B cell (primary cell): ENCODE measurements at regions not wholly inside any gene's neighbourhood (a gene's known extent, or its start where the extent isn't known, plus 50 kb on each side); places are given as distances from the start of the nearest gene placed in this dataset.

Experiments used
- ATAC-seq: fragments of 200-7000 bp; cut with Tn5 transposase; one replicate; pipeline ENCODE4 v1.10.0; 2021; ENCODE audit warnings: low read depth, mild to moderate bottlenecking, moderate number of reproducible peaks, moderate library complexity
- CTCF ChIA-PET: fragments of 350-600 bp; sonication (Branson Sonifier 250); formaldehyde crosslinking; loops from one replicate; lab custom pipeline; 2021; ENCODE audit warnings: antibody characterized with exemption, inconsistent platforms; lab: Charles Lee
- POLR2A ChIA-PET: fragments of 350-600 bp; sonication (Branson Sonifier 250); formaldehyde crosslinking; loops from one replicate; lab custom pipeline; 2021; ENCODE audit warnings: antibody characterized with exemption; lab: Charles Lee
- DNase-seq: peaks from one replicate; pipeline ENCODE4 v3.0.0; 2013
- H2AFZ ChIP-seq: 2 replicates; pipeline ENCODE4 v1.6.1; 2012; ENCODE audit warnings: mild to moderate bottlenecking, low read depth, low read length; ENCODE audit not compliant: insufficient read depth, poor library complexity, severe bottlenecking
- H3K27ac ChIP-seq, 2 donors: 1 replicate in 1 of 2; 2 replicates in 1 of 2; pipeline ENCODE4 v1.5.1; 2012 to 2013; ENCODE audit warnings: low read length in 2 of 2, mild to moderate bottlenecking in 2 of 2, moderate library complexity in 1 of 2
- H3K27me3 ChIP-seq, 4 experiments: fragments of 200-600 bp in 1 of 4; sonication (generic) in 1 of 4; replicated peaks in 1 of 4; 1 replicate in 2 of 4; 2 replicates in 2 of 4; pipeline versions ENCODE4 v1.6.1 to v1.7.0; 2013 to 2016; ENCODE audit warnings: low read length in 3 of 4, mild to moderate bottlenecking in 2 of 4, mixed read lengths in 1 of 4, moderate library complexity in 1 of 4; ENCODE audit not compliant: insufficient read depth in 4 of 4, control insufficient read depth in 3 of 4; ENCODE audit errors: control extremely low read depth in 1 of 4
- H3K36me3 ChIP-seq, 2 experiments: replicated peaks in 1 of 2; 1 replicate in 1 of 2; 2 replicates in 1 of 2; pipeline versions ENCODE4 v1.6.1 to v1.7.1; 2013; ENCODE audit warnings: low read length in 1 of 2; ENCODE audit not compliant: insufficient read depth in 2 of 2, control insufficient read depth in 1 of 2; ENCODE audit errors: control extremely low read depth in 1 of 2, extremely low read depth in 1 of 2
- H3K4me1 ChIP-seq, 2 donors: fragments of 200-600 bp in 1 of 2; sonication (generic) in 1 of 2; 1 replicate in 1 of 2; 2 replicates in 1 of 2; pipeline versions ENCODE4 v1.5.1 to v1.6.1; 2013 to 2017; ENCODE audit warnings: low read length in 2 of 2; ENCODE audit not compliant: control insufficient read depth in 2 of 2, insufficient read depth in 2 of 2
- H3K4me2 ChIP-seq: replicated peaks from 2 replicates; pipeline ENCODE3; 2012; ENCODE audit warnings: mild to moderate bottlenecking, low read depth, low read length; ENCODE audit not compliant: poor library complexity, severe bottlenecking
- H3K4me3 ChIP-seq, 5 experiments: fragments of 200-600 bp in 1 of 5; sonication (generic) in 1 of 5; 1 replicate in 3 of 5; 2 replicates in 2 of 5; pipeline versions ENCODE4 v1.5.1 to v1.7.0; 2011 to 2016; ENCODE audit warnings: low read length in 4 of 5, mild to moderate bottlenecking in 4 of 5, low read depth in 2 of 5, control low read depth in 1 of 5, moderate library complexity in 1 of 5; ENCODE audit not compliant: insufficient read depth in 1 of 5; ENCODE audit errors: control extremely low read depth in 1 of 5, extremely low read depth in 1 of 5
- H3K79me2 ChIP-seq: fragments of 200-600 bp; sonication (generic); one replicate; pipeline ENCODE4 v1.6.0; 2016; ENCODE audit warnings: low read length; ENCODE audit not compliant: control insufficient read depth, insufficient read depth
- H3K9ac ChIP-seq: fragments of 200-600 bp; sonication (generic); 2 replicates; pipeline ENCODE4 v1.6.1; 2017; ENCODE audit warnings: mild to moderate bottlenecking, low read length, moderate library complexity
- H3K9me3 ChIP-seq, 3 donors: one replicate each; pipeline versions ENCODE4 v1.6.1 to v1.7.1; 2013; ENCODE audit warnings: low read length in 2 of 3; ENCODE audit not compliant: control insufficient read depth in 2 of 3, insufficient read depth in 1 of 3; ENCODE audit errors: control extremely low read depth in 1 of 3
- H4K20me1 ChIP-seq: 2 replicates; pipeline ENCODE4 v1.6.0; 2012; ENCODE audit warnings: mild to moderate bottlenecking, low read length; ENCODE audit not compliant: insufficient read depth, control insufficient read depth, poor library complexity, severe bottlenecking
- H3K27ac Mint-ChIP-seq: one replicate; pipeline ENCODE4 v1.8.0; 2021; ENCODE audit warnings: mixed read lengths
- H3K27me3 Mint-ChIP-seq: one replicate; pipeline ENCODE4 v1.8.0; 2021; ENCODE audit warnings: mixed read lengths
- H3K4me1 Mint-ChIP-seq: one replicate; pipeline ENCODE4 v1.8.0; 2021; ENCODE audit warnings: mixed read lengths
- H3K4me3 Mint-ChIP-seq: one replicate; pipeline ENCODE4 v1.8.0; 2021; ENCODE audit warnings: mixed read lengths
- H3K9me3 Mint-ChIP-seq: one replicate; pipeline ENCODE4 v1.8.0; 2022; ENCODE audit warnings: mixed read lengths; ENCODE audit not compliant: insufficient read depth
- EZH2 ChIP-seq: IDR thresholded peaks from 2 replicates; pipeline ENCODE4 v1.6.1; 2012; ENCODE audit warnings: borderline replicate concordance, low read depth, mild to moderate bottlenecking, moderate library complexity, low read length; ENCODE audit not compliant: insufficient read depth, poor library complexity, severe bottlenecking
- WGBS: methylation state at CpG from one replicate; pipeline ENCODE4 v1.1.5; 2013; ENCODE audit warnings: missing lambda C conversion rate; ENCODE audit not compliant: insufficient coverage; 5-methylcytosine and 5-hydroxymethylcytosine counted together
- intact Hi-C: fragments of 100-400 bp; cut with micrococcal nuclease; formaldehyde crosslinking; loops from one replicate; pipeline ENCODE4 v1.10.0; 2022
- TF ChIP-seq, protein P1 (sequence below): fragments of 200-600 bp; IDR thresholded peaks from one replicate; pipeline ENCODE4 v1.8.0; 2022; ENCODE audit warnings: antibody characterized with exemption, mild to moderate bottlenecking

- H3K4me3 Mint-ChIP-seq = no peak overlapping the region
- H3K27ac ChIP-seq = no peak overlapping the region
- POLR2A ChIA-PET = no interaction called here
Observed at GRCh38 chr10:31154996-31155395, 123.3 kb upstream of the ZNF438 start.

DNA sequence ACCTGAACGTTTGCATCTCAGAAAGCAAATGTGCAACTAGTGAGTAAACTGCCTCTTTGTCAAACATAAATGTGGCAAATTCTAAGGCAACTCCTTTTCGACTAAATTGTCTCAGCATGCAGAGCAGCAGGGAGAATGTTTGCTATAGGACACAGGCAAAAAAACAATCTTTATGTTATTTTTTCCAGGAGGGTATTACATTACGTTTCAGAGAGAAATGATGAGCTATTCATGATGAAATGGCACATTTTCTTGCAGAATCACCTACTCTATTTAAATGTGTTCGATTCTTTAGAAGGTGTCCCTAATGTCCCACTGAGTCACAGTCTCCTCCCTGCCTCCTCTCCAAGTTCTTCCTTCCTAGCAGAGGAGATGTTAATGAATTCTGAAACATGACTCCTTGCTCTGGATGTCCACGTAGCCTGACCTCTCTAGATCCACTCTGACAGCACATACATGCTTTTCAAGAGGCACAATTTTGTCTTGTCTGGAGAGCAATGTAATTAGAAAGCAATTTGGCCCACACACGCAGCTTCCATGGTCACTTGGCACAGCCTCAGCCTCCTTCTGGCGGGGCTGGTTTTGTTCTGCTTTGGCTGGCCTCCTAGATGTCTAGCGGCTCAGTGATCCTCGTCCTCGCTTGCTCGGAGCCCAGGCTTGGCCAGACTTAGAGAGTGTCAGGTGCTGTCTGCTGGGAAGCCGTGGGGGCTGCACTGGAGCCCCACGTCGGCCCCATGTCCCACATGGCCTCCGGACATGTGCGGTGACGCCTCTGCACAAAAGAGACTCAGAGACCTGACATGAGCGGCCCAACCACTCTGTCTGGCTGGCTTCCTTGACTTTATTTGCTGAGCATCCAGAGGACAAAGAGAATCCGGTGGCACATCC is 125.7 kb upstream of the ZNF438 start:
- intact Hi-C loops = no loop called here
- no peaks in the 10 kb centered on the region for H4K20me1 ChIP-seq
- DNase-seq = no peak
- no peak for ATAC-seq
- H2AFZ ChIP-seq = no peak overlapping the region
- H3K4me3 ChIP-seq = no peak overlapping the region
- no peak overlapping the region for H3K27ac ChIP-seq
- H3K4me3 Mint-ChIP-seq = no peak overlapping the region
- POLR2A ChIA-PET = no interaction called here
- no peak overlapping the region for H3K27ac Mint-ChIP-seq
- no peaks in the 10 kb centered on the region for H3K27me3 Mint-ChIP-seq
- TF ChIP-seq, protein P1, sequence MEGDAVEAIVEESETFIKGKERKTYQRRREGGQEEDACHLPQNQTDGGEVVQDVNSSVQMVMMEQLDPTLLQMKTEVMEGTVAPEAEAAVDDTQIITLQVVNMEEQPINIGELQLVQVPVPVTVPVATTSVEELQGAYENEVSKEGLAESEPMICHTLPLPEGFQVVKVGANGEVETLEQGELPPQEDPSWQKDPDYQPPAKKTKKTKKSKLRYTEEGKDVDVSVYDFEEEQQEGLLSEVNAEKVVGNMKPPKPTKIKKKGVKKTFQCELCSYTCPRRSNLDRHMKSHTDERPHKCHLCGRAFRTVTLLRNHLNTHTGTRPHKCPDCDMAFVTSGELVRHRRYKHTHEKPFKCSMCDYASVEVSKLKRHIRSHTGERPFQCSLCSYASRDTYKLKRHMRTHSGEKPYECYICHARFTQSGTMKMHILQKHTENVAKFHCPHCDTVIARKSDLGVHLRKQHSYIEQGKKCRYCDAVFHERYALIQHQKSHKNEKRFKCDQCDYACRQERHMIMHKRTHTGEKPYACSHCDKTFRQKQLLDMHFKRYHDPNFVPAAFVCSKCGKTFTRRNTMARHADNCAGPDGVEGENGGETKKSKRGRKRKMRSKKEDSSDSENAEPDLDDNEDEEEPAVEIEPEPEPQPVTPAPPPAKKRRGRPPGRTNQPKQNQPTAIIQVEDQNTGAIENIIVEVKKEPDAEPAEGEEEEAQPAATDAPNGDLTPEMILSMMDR = no peak
- H3K36me3 ChIP-seq = no peaks in the 10 kb centered on the region
- H3K9ac ChIP-seq = no peak overlapping the region
- no peaks in the 10 kb centered on the region for H3K4me1 Mint-ChIP-seq
- peaks cover 3% of the 10 kb centered on the region for H3K9me3 Mint-ChIP-seq
- whole genome bisulfite sequencing = 94% methylated on average over 16 of the region's 19 CpGs
- no peaks in the 10 kb centered on the region for H3K79me2 ChIP-seq
- H3K4me1 ChIP-seq = no peaks in the 10 kb centered on the region
- CTCF ChIA-PET = no interaction called here
- no peaks in the 10 kb centered on the region for H3K27me3 ChIP-seq
- H3K9me3 ChIP-seq = peaks cover 0 to 1% (median 0%) of the 10 kb centered on the region in 3 donors
- no peak overlapping the region for H3K4me2 ChIP-seq

More at GRCh38 chr10:31154996-31155395, 123.3 kb upstream of the ZNF438 start:
- no peaks in the 10 kb centered on the region for H3K36me3 ChIP-seq
- intact Hi-C loops = no loop called here
- Mint-ChIP-seq H3K4me1 (peaks cover under 1% of the 10 kb centered on the region), H3K27ac (no peak overlapping the region), H3K27me3 (no peaks in the 10 kb centered on the region), H3K9me3 (no peaks in the 10 kb centered on the region)
- no peaks in the 10 kb centered on the region for H4K20me1 ChIP-seq
- no peaks in the 10 kb centered on the region for H3K79me2 ChIP-seq
- no peaks in the 10 kb centered on the region for H3K4me1 ChIP-seq
- CTCF ChIA-PET = no interaction called here
- WGBS = no CpG with 5 or more reads among the region's 3 CpGs
- H3K4me3 ChIP-seq = no peak overlapping the region
- no peak for DNase-seq
- no peak for ATAC-seq
- no peaks in the 10 kb centered on the region for H3K27me3 ChIP-seq
- H2AFZ ChIP-seq = no peak overlapping the region
- H3K9me3 ChIP-seq = no peaks in the 10 kb centered on the region
- H3K9ac ChIP-seq = no peak overlapping the region
- H3K4me2 ChIP-seq = no peak overlapping the region
- TF ChIP-seq, protein P1 = no peak
- no peak for TF ChIP-seq EZH2
